HT1080 (cell line): ENCODE measurements at regions not wholly inside any gene's neighbourhood (a gene's known extent, or its start where the extent isn't known, plus 50 kb on each side); places are given as distances from the start of the nearest gene placed in this dataset.
"Not testable (repeated sequence)": the region's sequence is repeated elsewhere in the genome, so short reads cannot be mapped to it uniquely, and the experiment has no call there.

Experiments used
- DNase-seq: peaks from one replicate; pipeline ENCODE4 v3.0.0-alpha.2; 2015; ENCODE audit warnings: low read depth

DNA sequence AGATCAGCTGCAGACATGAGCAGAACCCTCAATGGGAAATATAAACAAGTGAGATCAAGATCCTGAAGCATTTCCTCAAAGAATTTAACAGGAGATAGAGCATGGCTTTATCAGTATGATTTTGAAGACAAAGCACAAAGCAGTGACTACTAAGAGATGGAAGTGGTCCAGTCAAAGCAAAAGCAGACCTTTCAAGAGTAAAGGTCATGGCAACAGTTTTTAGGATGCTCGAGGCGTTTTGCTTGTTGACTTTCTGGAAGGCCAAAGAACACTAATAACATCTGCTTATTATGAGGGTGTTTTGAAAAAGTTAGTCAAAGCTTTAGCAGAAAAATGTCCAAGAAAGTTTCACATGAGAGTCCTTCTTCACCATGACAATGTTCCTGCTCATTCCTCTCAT is 128.5 kb downstream of the KCNE4 start:
- DNase-seq = no peak

GRCh38 chr2:223181561-223181960 is 129.6 kb downstream of the KCNE4 start:
- DNase-seq = no peak

GRCh38 chr2:223182356-223182755 is 130.4 kb downstream of the KCNE4 start:
- no peak for DNase-seq

DNA sequence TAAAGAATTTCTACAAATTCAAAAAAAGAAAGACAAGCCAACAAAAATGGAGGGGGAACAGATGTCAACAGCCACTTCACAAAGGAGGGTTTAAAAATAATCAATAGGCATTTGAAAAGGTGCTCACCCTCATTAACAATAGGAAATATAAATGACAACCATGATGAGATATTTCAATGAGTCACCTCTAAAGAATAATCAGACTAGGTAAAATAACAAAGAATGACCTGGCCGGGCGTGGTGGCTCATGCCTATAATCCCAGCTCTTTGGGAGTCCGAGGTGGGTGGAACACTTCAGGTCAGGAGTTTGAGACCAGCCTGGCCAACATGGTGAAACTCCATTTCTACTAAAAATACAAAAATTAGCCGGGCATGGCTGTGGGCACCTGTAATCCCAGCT is 133.6 kb downstream of the KCNE4 start:
- DNase-seq = no peak

- DNase-seq = no peak
These were observed 135.3 kb downstream of the KCNE4 start for GRCh38 chr2:223187256-223187655.

GRCh38 chr2:223190561-223191206 is 138.7 kb downstream of the KCNE4 start:
- DNase-seq = not testable (repeated sequence)

GRCh38 chr2:223196331-223196730 is 144.3 kb downstream of the KCNE4 start:
- no peak for DNase-seq

DNA sequence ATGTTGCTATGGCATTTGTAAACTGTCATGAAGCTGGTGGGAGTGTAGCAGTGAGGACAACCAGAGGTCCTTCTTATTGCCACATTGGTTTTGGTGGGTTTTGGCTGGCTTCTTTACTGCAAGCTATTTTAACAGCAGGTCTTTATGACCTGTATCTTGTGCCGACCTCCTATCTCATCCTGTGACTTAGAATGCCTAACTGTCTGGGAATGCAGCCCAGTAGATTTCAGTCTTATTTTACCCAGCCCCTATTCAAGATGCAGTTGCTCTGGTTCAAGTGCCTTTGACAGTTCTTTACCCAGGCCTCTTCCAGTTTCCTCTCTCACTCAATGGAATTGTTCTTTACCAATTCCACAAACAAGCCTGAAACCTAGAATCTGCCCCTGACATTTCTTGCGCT is 145.1 kb downstream of the KCNE4 start:
- DNase-seq = no peak

- DNase-seq = no peak
These were observed 147.8 kb downstream of the KCNE4 start for GRCh38 chr2:223199531-223200515.

- peak; percentile 44 for DNase-seq
These were observed 152.3 kb downstream of the KCNE4 start for GRCh38 chr2:223203971-223204929.

- no peak for DNase-seq
These were observed 158.5 kb downstream of the KCNE4 start for GRCh38 chr2:223210489-223210888.

DNA sequence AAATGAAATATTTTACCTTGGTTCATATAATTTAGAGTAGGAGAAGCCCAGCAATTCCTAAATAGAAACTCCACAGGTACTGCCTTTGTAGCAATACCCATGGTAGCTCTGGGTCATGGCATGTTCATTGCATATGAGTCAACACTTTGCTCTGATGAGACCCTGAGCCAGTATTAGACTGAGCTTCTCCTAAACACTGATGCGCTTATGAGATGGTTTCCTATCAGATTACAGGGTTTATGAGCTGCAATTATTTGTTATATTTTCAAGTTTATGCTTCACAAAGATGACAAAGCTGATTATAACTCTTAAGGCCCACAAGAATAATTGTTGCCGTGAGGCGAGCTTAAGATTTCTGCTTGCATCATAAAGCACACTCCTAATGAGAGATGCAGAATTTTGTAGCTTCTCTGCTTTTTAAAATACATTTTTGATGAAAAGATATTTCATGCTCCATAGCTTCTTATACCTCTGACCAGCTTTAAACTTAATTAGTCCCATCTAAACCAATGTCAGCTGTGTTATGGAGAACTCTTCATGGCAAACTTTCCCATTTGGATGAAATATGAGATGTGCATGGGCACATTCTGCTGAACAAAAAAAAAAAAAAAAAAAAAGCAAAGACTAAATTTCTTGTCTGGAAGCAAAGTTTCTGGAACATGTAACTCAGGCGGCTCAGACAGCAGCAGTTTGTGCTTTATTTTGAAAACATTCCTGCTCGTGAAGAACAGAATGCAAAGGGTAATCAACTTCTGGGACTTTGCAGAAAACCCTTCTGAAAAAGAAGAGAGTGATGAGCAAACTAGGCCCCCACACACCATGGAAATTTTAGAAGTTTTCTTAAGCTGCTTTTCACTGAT is 162.6 kb downstream of the KCNE4 start:
- no peak for DNase-seq

DNA sequence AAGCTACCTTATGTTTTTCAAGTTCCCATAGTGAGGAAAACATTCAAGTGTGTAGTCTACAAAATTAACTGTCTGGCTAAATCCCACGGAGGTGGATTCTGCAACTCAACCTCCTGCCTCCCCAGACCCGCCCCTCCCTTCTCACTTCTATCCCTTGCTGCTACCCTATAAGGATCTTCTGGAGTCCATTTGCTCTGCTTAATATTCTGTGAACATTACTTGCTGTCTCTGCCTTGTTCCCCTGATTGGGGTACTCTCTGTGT is 163.2 kb downstream of the KCNE4 start:
- no peak for DNase-seq

DNA sequence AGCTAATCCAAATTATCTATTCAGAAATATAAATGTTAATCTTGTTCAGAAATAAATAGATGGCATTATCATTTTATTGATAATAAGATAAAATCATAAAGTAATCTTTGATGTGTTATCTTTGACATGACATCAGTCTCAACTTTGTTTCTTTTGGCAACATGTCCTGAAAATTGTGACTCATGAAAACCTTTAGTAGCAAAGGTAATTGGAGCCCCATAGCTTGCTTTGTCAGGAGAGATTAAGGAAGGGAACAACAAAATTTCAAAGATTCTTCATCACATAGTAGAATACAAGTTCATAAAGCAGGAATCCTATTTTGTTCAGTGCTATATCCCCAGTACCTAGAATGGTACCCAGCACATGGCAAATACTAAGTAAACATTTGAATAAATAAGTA is 165.4 kb downstream of the KCNE4 start:
- DNase-seq = no peak

- no peak for DNase-seq
These were observed 166.7 kb downstream of the KCNE4 start for GRCh38 chr2:223218587-223219178.

GRCh38 chr2:223219872-223220657 is 168.1 kb downstream of the KCNE4 start:
- DNase-seq = no peak

DNA sequence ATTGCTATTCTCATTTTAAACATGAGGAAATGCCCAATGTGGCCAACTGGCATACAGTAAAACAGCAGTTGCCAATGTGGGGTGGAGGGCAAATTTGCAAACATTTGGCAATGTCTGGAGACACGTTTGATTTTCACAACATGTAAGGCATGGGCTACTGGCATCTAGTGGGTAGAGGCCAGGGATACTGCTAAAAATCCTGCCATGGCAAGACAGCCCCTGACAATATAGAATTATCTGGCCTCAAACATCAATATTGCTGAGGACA is 168.6 kb downstream of the KCNE4 start:
- no peak for DNase-seq

DNA sequence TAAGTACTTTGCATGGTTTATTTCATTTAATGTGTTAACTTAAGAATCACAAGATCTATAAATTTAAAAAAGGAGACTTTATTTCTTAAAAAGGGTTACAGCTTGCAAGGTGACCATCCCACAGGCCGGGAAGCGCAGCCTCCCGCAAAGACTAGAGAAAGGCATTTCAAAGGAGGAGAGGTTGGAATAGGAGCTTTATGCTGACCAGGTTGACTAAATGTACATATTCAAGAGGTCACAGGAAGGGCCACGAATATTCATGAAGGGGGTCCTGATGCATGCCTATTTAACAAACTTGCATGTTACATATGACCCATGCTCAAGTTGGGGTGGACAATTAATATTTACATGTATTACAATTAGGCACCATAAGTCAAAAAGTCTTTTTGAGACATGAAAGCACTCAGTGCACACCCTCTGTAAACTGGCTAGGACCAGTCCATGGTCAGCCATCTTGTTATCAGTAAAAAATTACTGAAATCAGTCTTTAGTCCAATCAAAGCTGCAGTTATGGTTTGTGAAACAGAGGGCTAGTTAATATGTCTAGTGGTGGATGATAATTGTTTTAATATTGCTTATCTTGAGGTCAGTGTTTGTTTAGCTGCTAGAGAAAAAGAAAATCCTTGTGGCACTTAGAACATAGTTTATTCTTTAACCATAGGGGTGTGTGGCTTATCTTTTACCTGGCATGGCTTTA is 169.3 kb downstream of the KCNE4 start:
- DNase-seq = no peak

GRCh38 chr2:223222397-223222796 is 170.4 kb downstream of the KCNE4 start:
- DNase-seq = peak; percentile 59
